ENCODE measurements at regions not wholly inside any gene's neighbourhood (a gene's known extent, or its start where the extent isn't known, plus 50 kb on each side); places are given as distances from the start of the nearest gene placed in this dataset.

GRCh38 chr5:175579742-175580432 is 78.0 kb upstream of the HRH2 start:
- intact Hi-C loops (cut with micrococcal nuclease; ENCODE audit: unreplicated experiment): no loop called here
- H2AFZ ChIP-seq (ENCODE audit: low read length): no peak overlapping the region
- no peak for DNase-seq (ENCODE audit: low spot score)
- no peaks in the 10 kb centered on the region for H3K36me3 ChIP-seq (ENCODE audit: insufficient read depth, low read length)
- H3K9me3 ChIP-seq (ENCODE audit: low read length): no peaks in the 10 kb centered on the region
- no TSS peak for BruUV-seq (replicated peaks)
- H3K4me2 ChIP-seq (ENCODE audit: low read length): no peak overlapping the region
- H3K4me1 ChIP-seq (ENCODE audit: insufficient read depth, low read length, poor library complexity, severe bottlenecking): no peaks in the 10 kb centered on the region
- ChIA-PET CTCF (ENCODE audit: unreplicated experiment) (no interaction called here), POLR2A (no interaction called here)
- no peaks in the 10 kb centered on the region for H4K20me1 ChIP-seq (ENCODE audit: insufficient read depth, low read length)
- H3K9me2 ChIP-seq (ENCODE audit: insufficient read depth, low read length): no peaks in the 10 kb centered on the region
- no peaks in the 10 kb centered on the region for H3K79me2 ChIP-seq (ENCODE audit: insufficient read depth, low read depth, low read length)
- TF ChIP-seq EZH2phosphoT487 (IDR thresholded peaks at IDR 0.05; ENCODE audit: borderline replicate concordance, low read depth, low read length): no peak
- no peak for TF ChIP-seq CTCF (conservative IDR thresholded peaks at IDR 0.05; ENCODE audit: low read length)
- H3K4me3 ChIP-seq (ENCODE audit: low read depth, low read length, poor library complexity, severe bottlenecking): no peak overlapping the region
- H3K27ac ChIP-seq (ENCODE audit: low read depth, low read length, poor library complexity, severe bottlenecking): no peak overlapping the region

GRCh38 chr5:175582697-175583096 is 75.2 kb upstream of the HRH2 start:
- no TSS peak for BruUV-seq (replicated peaks)
- intact Hi-C loops (cut with micrococcal nuclease; ENCODE audit: unreplicated experiment): no loop called here
- no peaks in the 10 kb centered on the region for H3K79me2 ChIP-seq (ENCODE audit: insufficient read depth, low read depth, low read length)
- no peak for DNase-seq (ENCODE audit: low spot score)
- ChIA-PET CTCF (ENCODE audit: unreplicated experiment) (no interaction called here), POLR2A (no interaction called here)
- H3K4me2 ChIP-seq (ENCODE audit: low read length): no peak overlapping the region
- H3K9me3 ChIP-seq (ENCODE audit: low read length): no peaks in the 10 kb centered on the region
- no peak overlapping the region for H3K4me3 ChIP-seq (ENCODE audit: low read depth, low read length, poor library complexity, severe bottlenecking)
- no peak overlapping the region for H3K27ac ChIP-seq (ENCODE audit: low read depth, low read length, poor library complexity, severe bottlenecking)
- no peaks in the 10 kb centered on the region for H3K9me2 ChIP-seq (ENCODE audit: insufficient read depth, low read length)
- H3K4me1 ChIP-seq (ENCODE audit: insufficient read depth, low read length, poor library complexity, severe bottlenecking): no peaks in the 10 kb centered on the region
- H3K36me3 ChIP-seq (ENCODE audit: insufficient read depth, low read length): no peaks in the 10 kb centered on the region
- no peak overlapping the region for H2AFZ ChIP-seq (ENCODE audit: low read length)
- H4K20me1 ChIP-seq (ENCODE audit: insufficient read depth, low read length): no peaks in the 10 kb centered on the region
- TF ChIP-seq EZH2phosphoT487 (IDR thresholded peaks at IDR 0.05; ENCODE audit: borderline replicate concordance, low read depth, low read length) (no peak), CTCF (conservative IDR thresholded peaks at IDR 0.05; ENCODE audit: low read length) (no peak)

- DNase-seq (ENCODE audit: low spot score): no peak
- no peak overlapping the region for H3K4me2 ChIP-seq (ENCODE audit: low read length)
- H3K4me3 ChIP-seq (ENCODE audit: low read depth, low read length, poor library complexity, severe bottlenecking): no peak overlapping the region
- H3K9me3 ChIP-seq (ENCODE audit: low read length): no peaks in the 10 kb centered on the region
- ChIA-PET POLR2A (no interaction called here), CTCF (ENCODE audit: unreplicated experiment) (no interaction called here)
- no peaks in the 10 kb centered on the region for H3K9me2 ChIP-seq (ENCODE audit: insufficient read depth, low read length)
- no peak overlapping the region for H3K27ac ChIP-seq (ENCODE audit: low read depth, low read length, poor library complexity, severe bottlenecking)
- no peaks in the 10 kb centered on the region for H4K20me1 ChIP-seq (ENCODE audit: insufficient read depth, low read length)
- H3K4me1 ChIP-seq (ENCODE audit: insufficient read depth, low read length, poor library complexity, severe bottlenecking): no peaks in the 10 kb centered on the region
- no peak for TF ChIP-seq CTCF (conservative IDR thresholded peaks at IDR 0.05; ENCODE audit: low read length)
- TF ChIP-seq EZH2phosphoT487 (IDR thresholded peaks at IDR 0.05; ENCODE audit: borderline replicate concordance, low read depth, low read length): no peak
- no peaks in the 10 kb centered on the region for H3K79me2 ChIP-seq (ENCODE audit: insufficient read depth, low read depth, low read length)
- intact Hi-C loops (cut with micrococcal nuclease; ENCODE audit: unreplicated experiment): no loop called here
- H2AFZ ChIP-seq (ENCODE audit: low read length): no peak overlapping the region
- H3K36me3 ChIP-seq (ENCODE audit: insufficient read depth, low read length): no peaks in the 10 kb centered on the region
- no TSS peak for BruUV-seq (replicated peaks)
Measured at GRCh38 chr5:175585567-175585966, 72.3 kb upstream of the HRH2 start.

Measured in OCI-LY7 (cell line).